ENCODE measurements at regions not wholly inside any gene's neighbourhood (a gene's known extent, or its start where the extent isn't known, plus 50 kb on each side); places are given as distances from the start of the nearest gene placed in this dataset.

DNA sequence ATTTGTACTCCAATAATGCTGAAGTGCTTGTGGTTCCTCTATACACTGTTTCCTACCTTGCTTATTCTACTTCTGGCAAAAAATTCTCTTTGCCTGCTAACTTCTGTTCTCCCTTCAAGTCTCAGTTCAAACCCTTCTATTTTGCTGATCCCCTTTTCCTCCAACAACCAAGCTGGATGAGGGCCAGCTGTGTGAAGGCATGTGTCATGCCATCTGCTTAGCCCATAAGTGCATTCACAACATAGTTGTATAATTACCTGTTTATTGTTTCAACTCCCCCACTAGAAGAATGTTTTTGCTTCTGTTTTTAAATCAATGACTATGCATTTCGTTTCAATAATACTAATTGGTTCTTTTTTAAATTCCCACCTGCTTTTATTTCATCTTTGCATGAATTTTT lies 1951.4 kb upstream of the WWC1 start:
- Histone ChIP-seq H3K9me1 (ENCODE audit: control insufficient read depth, extremely low read depth, insufficient read depth, low read length) (no peaks in the 10 kb centered on the region), H3K9ac (ENCODE audit: control insufficient read depth, extremely low read depth, insufficient read depth, low read length) (no peak overlapping the region), H4K20me1 (ENCODE audit: control insufficient read depth, extremely low read depth, insufficient read depth, low read length) (no peaks in the 10 kb centered on the region), H3K4me1 (ENCODE audit: control insufficient read depth, extremely low read depth, insufficient read depth, low read length) (no peaks in the 10 kb centered on the region), H2AFZ (ENCODE audit: control insufficient read depth, low read length) (no peak overlapping the region), H3K27me3 (ENCODE audit: control insufficient read depth, extremely low read depth, insufficient read depth, low read length) (no peaks in the 10 kb centered on the region), H3K4me3 (ENCODE audit: control insufficient read depth in 2 of 3, extremely low read depth in 1 of 3, insufficient read depth in 2 of 3, low read depth in 1 of 3, low read length in 3 of 3) (no peak overlapping the region), H3K36me3 (ENCODE audit: control insufficient read depth in 2 of 2, extremely low read depth in 1 of 2, insufficient read depth in 2 of 2, low read length in 2 of 2) (no peaks in the 10 kb centered on the region), H3K4me2 (ENCODE audit: control insufficient read depth, extremely low read depth, insufficient read depth, low read depth, low read length) (no peak overlapping the region), H3K9me3 (ENCODE audit: control insufficient read depth, low read depth, low read length) (peaks cover 1% of the 10 kb centered on the region), H3K79me2 (ENCODE audit: control insufficient read depth, insufficient read depth, low read length) (no peaks in the 10 kb centered on the region), H3K27ac (ENCODE audit: control insufficient read depth, insufficient read depth, low read length) (no peak overlapping the region)
- FAIRE-seq = no peak
- TF ChIP-seq, protein P1, sequence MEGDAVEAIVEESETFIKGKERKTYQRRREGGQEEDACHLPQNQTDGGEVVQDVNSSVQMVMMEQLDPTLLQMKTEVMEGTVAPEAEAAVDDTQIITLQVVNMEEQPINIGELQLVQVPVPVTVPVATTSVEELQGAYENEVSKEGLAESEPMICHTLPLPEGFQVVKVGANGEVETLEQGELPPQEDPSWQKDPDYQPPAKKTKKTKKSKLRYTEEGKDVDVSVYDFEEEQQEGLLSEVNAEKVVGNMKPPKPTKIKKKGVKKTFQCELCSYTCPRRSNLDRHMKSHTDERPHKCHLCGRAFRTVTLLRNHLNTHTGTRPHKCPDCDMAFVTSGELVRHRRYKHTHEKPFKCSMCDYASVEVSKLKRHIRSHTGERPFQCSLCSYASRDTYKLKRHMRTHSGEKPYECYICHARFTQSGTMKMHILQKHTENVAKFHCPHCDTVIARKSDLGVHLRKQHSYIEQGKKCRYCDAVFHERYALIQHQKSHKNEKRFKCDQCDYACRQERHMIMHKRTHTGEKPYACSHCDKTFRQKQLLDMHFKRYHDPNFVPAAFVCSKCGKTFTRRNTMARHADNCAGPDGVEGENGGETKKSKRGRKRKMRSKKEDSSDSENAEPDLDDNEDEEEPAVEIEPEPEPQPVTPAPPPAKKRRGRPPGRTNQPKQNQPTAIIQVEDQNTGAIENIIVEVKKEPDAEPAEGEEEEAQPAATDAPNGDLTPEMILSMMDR (optimal IDR thresholded peaks at IDR 0.05 in 1 of 3, IDR thresholded peaks at IDR 0.05 in 1 of 3, conservative IDR thresholded peaks at IDR 0.05 in 1 of 3; ENCODE audit: extremely low read depth in 1 of 3, insufficient read depth in 2 of 3, low read length in 3 of 3) = no peak
- TF ChIP-seq EZH2 (IDR thresholded peaks at IDR 0.05; ENCODE audit: low read length) = no peak
- no peak for DNase-seq (ENCODE audit: low read depth, low spot score)
- dilution Hi-C loops (cut with MboI; ENCODE audit: extremely low pct_ligation_motif_present, low sequenced_read_pairs) = no loop called here

DNA sequence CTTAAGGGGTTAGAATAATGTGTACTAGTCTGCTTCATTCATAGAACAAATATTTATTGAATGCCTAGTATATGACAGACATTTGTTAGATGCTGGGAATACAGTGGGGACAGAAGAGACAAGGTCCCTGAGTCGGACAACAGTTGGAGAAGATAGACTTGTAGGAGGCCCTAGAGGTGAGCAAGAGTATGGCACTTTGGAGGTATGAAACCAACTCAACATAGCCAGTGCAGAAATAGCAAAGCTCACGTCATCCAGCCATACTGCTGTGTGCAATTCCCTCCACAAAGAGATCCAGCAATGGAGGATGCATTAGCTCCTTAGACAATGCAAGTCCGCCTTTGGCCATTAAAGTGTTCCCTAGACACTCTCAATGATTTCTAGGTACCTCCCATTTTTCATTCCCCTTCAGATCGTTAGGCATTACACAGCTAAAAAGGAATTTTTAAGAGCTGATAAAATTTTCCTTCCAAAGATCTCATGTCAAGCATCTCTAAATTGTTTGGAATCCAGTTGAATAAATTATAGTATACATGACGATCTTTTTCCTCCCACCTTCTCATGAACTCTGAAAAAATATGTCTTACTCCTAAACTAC lies 1949.6 kb upstream of the WWC1 start:
- FAIRE-seq = no peak

More for the DNA sequence above, 1949.6 kb upstream of the WWC1 start:
- no peaks in the 10 kb centered on the region for H3K27me3 ChIP-seq (ENCODE audit: control insufficient read depth, extremely low read depth, insufficient read depth, low read length)
- H3K9me3 ChIP-seq (ENCODE audit: control insufficient read depth, low read depth, low read length) = no peaks in the 10 kb centered on the region
- H3K4me1 ChIP-seq (ENCODE audit: control insufficient read depth, extremely low read depth, insufficient read depth, low read length) = no peaks in the 10 kb centered on the region
- H2AFZ ChIP-seq (ENCODE audit: control insufficient read depth, low read length) = no peak overlapping the region
- no peaks in the 10 kb centered on the region for H3K36me3 ChIP-seq (ENCODE audit: control insufficient read depth in 2 of 2, extremely low read depth in 1 of 2, insufficient read depth in 2 of 2, low read length in 2 of 2)
- no peak overlapping the region for H3K4me2 ChIP-seq (ENCODE audit: control insufficient read depth, extremely low read depth, insufficient read depth, low read depth, low read length)
- TF ChIP-seq, protein P1 (optimal IDR thresholded peaks at IDR 0.05 in 1 of 3, IDR thresholded peaks at IDR 0.05 in 1 of 3, conservative IDR thresholded peaks at IDR 0.05 in 1 of 3; ENCODE audit: extremely low read depth in 1 of 3, insufficient read depth in 2 of 3, low read length in 3 of 3) = peak in 1 of 3 experiments; percentile 4
- TF ChIP-seq EZH2 (IDR thresholded peaks at IDR 0.05; ENCODE audit: low read length) = no peak
- H3K27ac ChIP-seq (ENCODE audit: control insufficient read depth, insufficient read depth, low read length) = no peak overlapping the region
- no peak overlapping the region for H3K4me3 ChIP-seq (ENCODE audit: control insufficient read depth in 2 of 3, extremely low read depth in 1 of 3, insufficient read depth in 2 of 3, low read depth in 1 of 3, low read length in 3 of 3)
- H3K79me2 ChIP-seq (ENCODE audit: control insufficient read depth, insufficient read depth, low read length) = no peaks in the 10 kb centered on the region
- H3K9me1 ChIP-seq (ENCODE audit: control insufficient read depth, extremely low read depth, insufficient read depth, low read length) = no peaks in the 10 kb centered on the region
- H3K9ac ChIP-seq (ENCODE audit: control insufficient read depth, extremely low read depth, insufficient read depth, low read length) = no peak overlapping the region
- no peaks in the 10 kb centered on the region for H4K20me1 ChIP-seq (ENCODE audit: control insufficient read depth, extremely low read depth, insufficient read depth, low read length)
- dilution Hi-C loops (cut with MboI; ENCODE audit: extremely low pct_ligation_motif_present, low sequenced_read_pairs) = no loop called here
- DNase-seq (ENCODE audit: low read depth, low spot score) = no peak

All from keratinocyte (primary cell).